ENCODE measurements at regions not wholly inside any gene's neighbourhood (a gene's known extent, or its start where the extent isn't known, plus 50 kb on each side); places are given as distances from the start of the nearest gene placed in this dataset.

GRCh38 chr2:6579281-6579680, 286.4 kb downstream of the CMPK2 start:
- TF ChIP-seq PATZ1 (CRISPR knock-in tag; IDR thresholded peaks at IDR 0.05; ENCODE audit: borderline replicate concordance) (no peak), OSR1 (CRISPR knock-in tag; IDR thresholded peaks at IDR 0.05) (no peak), CSDC2 (CRISPR knock-in tag; IDR thresholded peaks at IDR 0.05) (no peak), SNAI2 (CRISPR knock-in tag; IDR thresholded peaks at IDR 0.05) (no peak)

All from SK-N-SH treated with all-trans-retinoic acid at 6 μM for 48 hours (cell line).